ENCODE measurements at regions not wholly inside any gene's neighbourhood (a gene's known extent, or its start where the extent isn't known, plus 50 kb on each side); places are given as distances from the start of the nearest gene placed in this dataset.
"Not testable (repeated sequence)": the region's sequence is repeated elsewhere in the genome, so short reads cannot be mapped to it uniquely, and the experiment has no call there.

DNA sequence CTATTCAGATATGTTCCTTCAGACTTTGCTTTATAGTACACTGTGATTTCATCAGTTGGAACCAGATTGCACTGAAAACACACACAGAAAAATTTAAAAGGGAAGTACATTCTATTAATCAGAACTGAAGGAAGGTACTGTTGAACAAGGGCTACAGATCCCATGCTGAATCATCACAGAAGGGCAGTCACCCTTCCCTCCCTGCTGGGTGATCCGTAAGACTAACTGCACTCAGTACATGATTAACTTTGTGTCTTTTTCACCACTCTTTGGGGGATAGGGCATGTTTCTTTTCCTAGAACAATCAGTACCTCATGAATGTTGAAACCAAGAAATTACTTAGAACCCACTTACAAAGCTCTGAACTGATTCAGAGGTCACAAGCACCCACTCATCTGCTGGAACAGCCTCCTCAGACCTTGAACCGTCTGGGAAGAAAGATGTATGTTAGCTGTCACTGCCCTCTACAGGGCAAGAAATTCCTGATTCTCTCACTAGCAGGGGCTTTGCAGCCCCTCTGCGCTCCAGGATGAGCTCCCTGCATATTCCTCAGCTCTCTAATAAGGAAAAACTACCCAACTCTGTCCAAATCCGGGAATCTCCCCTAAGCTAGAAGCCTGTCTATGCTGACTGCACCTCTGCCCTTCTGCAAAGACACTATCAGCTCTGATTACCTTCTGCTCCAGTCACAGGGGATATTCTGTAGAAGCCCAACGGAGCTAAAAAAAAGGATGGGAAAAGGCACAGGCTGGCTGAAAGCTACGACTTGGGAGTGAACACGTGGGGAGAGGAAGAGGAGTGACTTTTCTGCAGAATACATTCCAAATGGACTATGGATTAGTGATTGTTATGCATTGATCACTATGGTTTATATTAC, 51.0 kb downstream of the IARS1 start:
- DNase-seq (ENCODE audit: low spot score), result no peak

DNA sequence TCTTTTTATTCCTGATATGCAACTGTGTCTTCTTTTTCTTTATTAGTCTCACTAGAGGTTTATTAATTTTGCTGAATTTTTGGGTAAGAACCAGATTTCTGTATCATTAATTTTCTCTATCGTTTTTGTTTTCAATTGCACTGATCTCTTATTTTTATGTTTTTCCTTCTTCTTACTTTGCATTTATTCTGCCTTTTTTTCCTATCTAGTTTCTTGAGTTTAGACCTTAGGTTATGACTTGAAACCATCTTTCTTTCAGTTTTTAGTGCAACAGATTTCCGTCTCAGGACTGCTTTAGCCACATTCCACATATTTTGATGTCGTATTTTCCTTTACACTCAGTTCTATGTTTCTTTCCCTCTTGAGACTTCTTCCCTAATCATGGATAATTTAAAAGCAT, 56.6 kb downstream of the IARS1 start:
- DNase-seq (ENCODE audit: low spot score), result no peak

DNA sequence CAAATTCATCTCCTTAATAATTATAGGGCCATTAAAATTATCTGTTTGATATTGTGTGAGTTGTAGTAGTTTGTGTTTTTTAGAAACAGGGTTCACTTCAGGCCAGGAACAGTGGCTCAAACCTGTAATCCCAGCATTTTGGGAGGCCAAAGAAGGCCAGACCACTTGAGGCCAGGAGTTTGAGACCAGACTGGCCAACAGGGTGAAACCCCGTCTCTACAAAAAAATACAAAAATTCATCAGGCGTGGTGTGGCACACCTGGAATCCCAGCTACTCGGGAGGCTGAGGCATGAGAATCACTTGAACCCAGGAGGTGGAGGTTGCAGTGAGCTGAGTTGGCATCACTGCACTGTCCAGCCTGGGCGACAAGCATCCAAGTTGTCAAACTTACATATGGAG, 57.0 kb downstream of the IARS1 start:
- no peak for DNase-seq (ENCODE audit: low spot score)

DNA sequence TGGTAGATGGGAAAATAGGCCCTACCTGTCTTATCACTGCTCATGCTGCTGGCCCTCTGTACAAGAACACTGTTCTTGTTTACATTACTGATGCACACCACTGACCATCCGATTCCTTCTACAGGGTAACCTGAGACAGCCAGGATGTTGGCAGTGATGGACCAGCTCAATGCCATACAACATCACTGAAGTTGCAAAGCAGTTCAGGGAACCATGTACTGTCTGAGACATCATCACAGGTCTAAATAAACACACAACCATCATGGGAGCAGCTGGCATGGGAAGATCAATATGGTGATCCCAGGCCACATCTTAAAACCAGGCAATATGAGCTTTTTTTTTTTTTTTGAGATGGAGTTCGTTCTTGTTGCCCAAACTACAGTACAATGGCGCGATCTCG, 59.0 kb downstream of the IARS1 start:
- no peak for DNase-seq (ENCODE audit: low spot score)

DNA sequence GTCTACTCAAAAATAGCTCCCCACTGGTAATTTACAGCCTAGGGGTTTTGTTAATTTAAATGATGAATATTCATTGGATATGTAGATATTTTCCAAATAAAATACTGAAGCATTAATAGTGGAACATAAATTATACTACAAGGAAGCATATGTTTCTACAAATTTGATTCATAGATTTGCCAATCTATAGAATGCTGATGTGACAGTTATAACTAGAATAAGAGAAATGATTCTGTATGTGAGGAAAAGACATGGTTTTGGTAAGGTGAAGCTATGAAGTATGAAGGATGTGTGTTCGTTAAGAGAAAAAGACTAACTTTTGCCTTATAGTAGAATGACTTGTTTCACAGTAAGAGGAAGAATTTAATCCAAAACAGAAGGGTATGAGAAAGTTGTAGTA, 61.3 kb downstream of the IARS1 start:
- no peak for DNase-seq (ENCODE audit: low spot score)

DNA sequence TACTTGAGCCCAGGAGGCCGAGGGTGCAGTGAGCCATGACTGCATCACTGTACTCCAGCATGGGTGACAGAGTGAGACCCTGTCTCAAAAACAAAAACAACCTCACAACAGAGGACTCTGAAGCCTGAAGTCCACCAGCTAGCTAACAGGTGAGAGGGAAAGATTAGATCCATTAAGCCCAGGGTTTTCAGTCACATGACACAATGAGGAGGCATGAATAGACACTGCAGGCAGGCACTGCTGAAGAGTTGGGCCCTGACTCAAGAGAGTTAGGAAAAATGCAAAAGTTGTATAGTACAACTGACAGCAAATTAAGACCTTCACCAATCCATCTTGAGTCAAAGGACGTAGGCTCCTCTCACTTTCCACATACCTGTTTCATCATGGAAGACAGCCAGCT, 64.9 kb downstream of the IARS1 start:
- no peak for DNase-seq (ENCODE audit: low spot score)

DNA sequence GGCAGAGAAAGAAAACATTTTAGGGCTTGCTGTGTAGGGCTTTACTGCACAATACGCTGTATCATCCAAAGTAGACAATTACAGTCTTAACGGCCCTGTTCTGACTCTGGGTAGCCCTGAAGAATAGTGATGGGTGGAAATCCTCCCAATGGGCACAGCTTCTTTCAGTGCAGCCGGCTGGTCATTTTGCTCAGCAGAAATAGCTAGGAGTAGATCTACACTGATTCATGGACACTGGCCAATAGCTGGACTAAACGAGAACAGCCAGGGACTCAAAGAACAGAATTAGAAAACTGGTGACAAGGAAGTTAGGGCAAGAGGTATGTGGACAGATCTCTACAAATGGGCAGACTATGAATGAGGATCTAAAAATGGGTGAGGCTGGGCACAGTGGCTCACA, 69.3 kb downstream of the IARS1 start:
- DNase-seq (ENCODE audit: low spot score), result no peak

DNA sequence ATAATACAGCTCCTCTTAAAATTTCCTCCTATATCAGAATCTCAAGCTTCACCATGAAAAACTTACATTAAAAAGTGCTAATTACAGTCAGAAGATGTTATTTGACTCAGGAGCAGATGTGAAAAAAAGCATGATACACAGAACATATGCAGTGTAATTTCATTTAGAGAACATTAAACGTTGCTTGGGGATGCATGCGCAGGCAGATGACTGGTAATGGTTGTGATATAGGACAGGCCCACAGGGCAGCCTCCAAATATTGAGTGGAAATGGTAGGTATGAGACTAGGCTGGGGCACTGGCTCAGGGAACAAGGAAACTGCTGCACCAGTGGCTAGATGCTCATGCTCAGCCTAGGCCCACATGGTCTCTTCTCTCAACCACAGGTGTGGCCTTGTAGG, 69.7 kb downstream of the IARS1 start:
- DNase-seq (ENCODE audit: low spot score), result no peak

DNA sequence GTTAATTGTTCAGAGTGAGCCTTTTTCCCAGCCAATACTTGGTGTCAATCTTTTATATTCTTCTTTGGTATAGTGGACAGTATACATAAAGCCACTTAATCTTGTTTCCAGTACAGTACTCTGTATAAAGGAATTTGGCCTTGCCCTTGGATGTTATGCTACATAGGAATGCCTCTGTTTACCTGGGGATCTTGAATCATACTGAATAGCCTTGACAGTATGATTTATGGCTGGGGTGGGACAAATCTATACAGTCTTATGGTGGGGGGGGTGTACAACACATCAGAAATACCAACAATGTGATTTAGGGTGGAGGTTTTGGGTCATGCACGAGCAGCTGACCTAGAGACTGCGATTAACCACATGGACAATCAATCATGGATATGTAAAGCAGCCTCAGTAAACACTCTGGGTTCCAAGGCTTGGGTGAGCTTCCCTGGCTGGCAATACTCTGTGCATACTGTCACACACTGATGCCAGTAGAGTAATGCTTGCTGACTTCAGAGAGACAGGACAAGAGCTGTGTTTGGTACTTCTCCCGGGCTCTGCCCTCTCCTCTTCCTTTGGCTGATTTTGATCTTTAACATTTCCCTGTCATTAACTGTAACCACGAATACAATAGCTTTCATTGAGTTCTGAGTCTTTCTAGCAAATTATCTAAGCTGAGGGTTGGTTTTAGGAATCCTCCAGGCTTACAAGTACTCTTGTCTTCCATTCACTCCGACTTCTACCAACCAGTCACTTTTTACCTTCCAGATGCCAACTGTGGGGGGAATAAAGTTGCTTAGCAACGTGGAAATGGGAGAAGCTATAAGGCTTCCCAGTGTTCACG, 84.6 kb downstream of the IARS1 start:
- no peak for DNase-seq (ENCODE audit: low spot score)

DNA sequence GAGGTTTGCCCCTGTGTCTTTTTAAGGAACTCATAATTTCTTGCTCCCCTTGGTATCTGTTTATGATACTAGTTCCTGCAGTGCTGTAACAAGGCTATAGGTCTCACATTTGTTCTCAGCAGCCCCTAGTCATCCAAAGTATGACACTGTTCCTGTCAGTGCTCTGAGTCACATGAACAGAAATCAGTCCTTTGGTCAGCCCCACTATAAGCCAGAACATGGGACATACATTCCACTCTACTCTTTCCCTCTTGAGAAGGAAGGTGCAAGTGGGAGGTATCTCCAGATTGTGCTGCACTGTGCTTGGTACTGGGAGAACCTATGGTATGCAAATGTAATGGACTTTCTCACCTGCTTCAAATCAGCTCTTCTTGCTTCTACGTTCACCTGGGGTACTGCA, 87.0 kb downstream of the IARS1 start:
- DNase-seq (ENCODE audit: low spot score), result no peak

DNA sequence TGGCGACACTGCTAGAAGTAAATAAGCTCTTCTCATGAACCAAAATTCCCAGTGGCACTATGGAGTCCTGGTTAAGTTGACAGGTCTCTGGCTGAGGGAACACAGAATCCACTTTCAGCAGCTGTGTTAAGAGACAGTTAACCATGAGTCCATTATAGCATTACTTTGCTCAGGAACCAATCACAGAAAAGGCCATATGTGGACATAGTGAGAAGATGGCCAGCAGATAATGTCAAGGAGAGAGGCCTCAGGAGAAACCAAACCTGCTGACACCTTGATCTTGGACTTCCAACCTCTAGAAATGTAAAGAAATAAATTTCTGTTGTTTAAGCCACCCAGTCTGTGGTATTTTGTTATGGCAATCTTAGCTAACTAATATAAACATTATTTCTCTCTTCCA, 88.7 kb upstream of the SPTLC1 start:
- not testable (repeated sequence) for DNase-seq (ENCODE audit: low spot score)

DNA sequence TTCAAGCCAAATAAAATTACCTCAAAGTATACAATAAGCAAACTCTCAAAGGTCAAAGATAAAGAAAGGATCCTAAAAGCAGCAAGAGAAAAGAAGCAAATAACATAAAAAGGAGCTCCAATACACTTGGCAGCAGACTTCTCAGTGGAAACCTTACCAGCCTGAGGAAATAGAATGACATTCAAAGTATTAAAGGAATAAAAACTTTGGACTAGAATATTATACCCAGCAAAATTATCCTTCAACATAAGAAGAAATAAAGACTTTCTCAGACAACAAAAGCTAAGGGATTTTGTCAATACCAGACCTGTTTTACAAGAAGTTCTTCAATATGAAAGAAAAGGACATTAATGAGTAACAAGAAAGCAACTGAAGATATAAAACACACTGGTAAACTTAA, 83.0 kb upstream of the SPTLC1 start:
- not testable (repeated sequence) for DNase-seq (ENCODE audit: low spot score)

DNA sequence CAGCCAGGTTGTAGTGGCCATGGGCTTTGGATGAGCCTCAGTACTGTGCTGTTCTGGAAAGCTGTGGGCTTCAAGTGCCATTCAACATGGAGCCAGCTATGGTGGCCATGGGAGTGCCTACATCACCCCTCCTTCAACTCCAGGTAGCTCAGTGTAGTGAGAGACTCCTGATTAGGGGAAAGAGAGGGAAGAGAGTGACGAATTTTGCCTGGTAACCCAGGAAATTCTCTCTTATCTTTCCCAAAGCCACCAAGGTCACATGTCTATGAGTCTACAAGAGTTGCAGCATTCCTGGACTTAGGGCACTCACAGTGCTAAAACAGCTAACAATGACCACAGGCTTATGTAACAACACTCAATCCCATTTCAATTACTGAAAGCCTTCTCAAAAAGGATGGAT, 81.7 kb upstream of the SPTLC1 start:
- no peak for DNase-seq (ENCODE audit: low spot score)

DNA sequence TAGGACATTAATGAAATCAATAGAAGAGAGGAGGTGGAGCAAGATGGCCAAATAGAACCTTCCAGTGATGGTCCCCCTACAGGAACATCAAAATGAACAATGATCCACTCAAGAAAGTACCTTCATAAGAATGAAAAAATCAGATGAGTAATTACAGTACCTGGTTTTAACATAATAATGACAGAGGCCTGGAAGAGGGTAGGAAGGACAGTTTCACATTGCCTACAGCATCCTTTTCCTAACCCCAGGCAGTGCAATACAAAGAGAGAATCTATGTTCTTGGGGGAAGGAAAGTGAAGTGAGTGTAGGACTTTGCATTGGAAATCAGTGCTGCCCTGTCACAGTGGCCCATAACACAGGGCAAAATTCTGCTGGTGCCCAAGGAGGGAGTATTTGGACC, 81.2 kb upstream of the SPTLC1 start:
- DNase-seq (ENCODE audit: low spot score), result no peak

DNA sequence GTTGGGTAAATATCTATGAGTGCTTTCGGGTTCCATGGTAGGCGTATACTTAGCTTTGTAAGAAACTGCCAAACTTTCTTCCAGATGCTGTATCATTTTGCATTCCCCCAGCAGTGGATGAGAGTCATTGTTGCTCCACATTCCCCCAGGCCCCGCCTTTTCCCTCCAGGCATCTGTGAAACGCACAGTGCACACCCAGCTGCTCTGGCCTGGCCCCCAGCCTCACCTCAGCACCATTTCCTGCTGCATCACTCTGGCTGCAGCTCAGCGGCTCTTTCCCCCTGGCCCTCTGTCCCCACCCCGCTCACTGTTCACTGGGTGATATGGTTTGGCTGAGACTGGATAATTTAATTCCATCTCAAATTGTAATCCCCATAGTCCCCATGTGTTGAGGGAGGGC, 76.6 kb upstream of the SPTLC1 start:
- DNase-seq (ENCODE audit: low spot score), result no peak

DNA sequence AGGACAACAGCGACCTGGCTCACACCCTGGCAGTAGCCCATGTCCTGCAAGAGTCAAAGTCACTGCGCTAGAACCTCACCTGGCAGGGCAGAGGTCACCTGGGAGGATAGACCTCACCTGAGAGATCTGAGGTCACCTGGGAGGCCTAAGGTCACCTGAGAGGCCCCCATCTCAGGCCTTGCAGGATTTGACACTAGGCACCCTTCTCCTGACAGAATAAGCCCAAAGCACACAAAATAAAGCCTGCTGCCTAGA, 75.2 kb upstream of the SPTLC1 start:
- no peak for DNase-seq (ENCODE audit: low spot score)

DNA sequence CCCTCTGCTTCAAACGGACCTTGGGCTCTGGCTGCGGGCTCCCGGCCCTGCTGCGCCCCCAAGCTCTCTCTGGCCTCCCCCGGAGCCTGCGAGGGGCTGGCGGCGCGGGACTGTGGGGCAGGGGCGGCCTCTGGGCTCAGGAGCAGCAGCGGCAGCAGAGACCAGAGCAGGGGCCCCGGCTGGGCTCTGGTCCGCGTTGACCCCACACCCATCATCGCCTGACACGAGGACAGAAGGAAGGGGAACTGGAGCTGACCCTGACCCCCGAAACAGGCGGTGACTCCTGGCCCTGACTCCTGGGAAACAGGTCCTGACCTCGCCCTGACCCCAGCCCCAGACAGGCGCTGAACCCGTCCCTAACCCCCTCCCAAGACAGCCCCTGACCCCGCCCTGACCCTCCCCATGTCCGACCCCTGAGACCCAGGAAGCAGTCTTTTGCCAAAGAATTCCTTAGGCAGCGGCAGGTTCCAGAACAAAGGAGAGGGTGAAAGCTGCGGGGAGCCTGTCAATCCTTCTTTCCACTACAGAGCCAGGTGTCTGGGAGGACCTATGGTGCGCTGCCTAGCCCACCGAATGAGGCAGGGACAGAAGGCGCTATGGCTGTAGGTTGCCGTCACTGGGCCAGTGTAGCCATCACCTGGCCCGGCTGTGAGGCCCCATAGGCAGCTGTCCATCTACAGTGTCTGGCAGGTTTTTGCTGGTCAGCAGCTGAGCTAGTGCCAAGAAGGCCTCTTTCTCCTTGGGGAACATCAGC, 74.7 kb upstream of the SPTLC1 start:
- DNase-seq (ENCODE audit: low spot score), result no peak

DNA sequence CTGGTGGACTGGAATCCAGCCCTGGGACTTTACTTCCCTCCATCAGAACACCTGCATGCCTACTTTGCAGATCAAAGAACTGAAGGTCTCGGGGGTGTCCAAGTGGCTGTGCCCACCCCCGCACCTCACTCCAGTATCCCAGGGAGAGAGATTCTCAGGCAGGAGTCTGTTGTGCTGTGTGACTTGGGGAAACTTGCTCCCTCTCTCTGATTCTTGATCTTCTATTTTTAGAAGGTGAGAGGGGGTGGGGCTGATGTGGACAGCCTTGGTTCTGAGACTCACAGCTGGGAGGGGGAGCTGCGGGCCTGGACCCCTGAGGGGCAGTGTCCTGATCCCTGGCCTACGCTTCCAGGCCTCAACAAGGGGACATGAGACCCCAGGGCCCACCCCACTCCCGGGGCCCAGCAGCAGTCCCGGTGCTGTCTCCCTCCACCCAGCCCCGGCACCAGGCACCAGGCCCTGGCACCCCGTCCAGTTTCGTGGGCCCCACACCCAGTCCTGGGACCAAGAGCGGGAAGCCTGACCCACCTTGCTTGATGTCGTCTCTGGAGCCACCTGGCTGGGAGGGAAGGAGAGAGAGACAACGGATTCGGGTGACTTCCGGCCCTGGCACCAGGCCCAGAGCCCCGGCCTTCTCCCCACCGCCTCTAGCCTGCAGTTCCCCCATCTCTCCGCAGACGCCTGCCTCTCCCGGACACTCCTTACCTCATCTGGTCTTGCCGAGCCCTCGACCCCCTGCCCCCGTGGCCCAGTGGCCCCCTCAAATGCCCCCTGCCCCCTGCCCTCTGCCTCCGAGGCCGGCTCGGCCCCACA, 74.0 kb upstream of the SPTLC1 start:
- DNase-seq (ENCODE audit: low spot score), result no peak

DNA sequence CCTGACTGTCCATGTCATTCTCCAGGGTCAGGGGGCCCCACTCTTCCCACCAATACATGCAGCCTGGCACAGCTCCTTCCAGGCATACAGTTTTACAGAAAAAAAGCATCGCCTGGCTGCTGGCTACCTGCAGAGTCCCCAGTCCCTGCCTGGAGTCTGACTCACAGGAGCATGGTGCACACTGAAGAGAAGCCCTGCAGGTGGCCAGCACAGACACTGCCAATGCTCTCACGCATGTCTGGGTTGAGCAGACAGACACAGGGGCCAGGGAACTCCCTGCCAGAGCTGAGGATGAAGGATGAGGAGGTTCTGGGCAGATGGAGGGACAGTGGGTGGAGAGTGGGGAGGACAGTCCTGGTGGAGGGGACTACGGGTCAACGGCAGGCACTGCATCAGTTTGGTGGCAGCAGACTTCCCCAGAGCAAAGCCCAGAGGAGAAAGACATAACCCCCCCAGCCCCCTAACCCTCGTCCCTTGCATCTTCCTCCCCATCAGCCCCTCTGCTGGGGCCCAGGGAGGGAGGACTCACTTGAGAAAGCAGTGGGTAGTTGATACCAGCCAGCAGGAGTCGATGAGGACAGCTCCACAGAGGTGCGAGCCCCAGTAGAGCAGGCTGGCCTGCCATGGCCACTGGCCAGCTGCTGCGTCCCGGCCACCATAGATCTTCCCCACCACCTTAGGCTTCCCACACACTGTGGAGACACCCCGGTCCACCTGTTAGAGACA, 72.9 kb upstream of the SPTLC1 start:
- no peak for DNase-seq (ENCODE audit: low spot score)

DNA sequence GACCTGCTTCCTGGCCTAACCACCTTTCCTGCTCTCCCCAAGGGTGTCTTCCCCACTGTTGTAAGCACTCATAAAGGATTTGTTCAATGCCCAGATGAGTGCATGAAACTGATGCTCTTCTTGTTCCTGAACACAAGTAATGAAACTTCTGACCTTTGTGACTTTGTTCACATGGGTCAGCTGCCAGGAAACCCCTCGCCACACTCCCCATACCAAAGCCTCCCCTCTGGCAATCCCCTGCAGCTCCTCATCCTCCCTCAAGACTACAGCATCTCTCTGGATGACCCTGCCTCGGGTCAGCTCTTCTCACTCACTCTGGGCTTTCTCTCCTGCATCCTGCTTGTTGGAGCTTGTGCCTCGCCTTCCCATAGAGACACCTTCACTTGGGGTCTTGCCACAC, 72.2 kb upstream of the SPTLC1 start:
- DNase-seq (ENCODE audit: low spot score), result no peak

DNA sequence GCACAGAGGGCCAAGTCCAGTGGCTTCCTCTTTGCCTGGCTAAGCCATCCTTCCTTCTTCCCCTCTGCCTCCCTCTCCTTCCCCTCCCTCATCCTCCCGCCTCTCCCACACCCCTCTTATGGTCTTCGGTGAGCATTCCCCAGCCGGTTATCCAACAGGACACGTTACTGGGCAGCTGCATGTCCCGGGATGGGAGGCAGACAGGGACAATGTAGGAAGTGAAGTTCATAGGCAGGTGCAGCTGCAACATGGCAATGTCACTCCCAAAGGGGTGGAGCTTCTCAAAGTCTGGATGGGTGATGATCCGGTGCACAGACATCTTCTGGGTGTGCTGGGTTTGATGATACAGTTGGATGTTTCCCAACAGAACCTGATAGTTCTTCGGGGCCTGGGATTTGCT, 71.4 kb upstream of the SPTLC1 start:
- DNase-seq (ENCODE audit: low spot score), result no peak
